ENCODE measurements at regions not wholly inside any gene's neighbourhood (a gene's known extent, or its start where the extent isn't known, plus 50 kb on each side); places are given as distances from the start of the nearest gene placed in this dataset.
"Not testable (repeated sequence)": the region's sequence is repeated elsewhere in the genome, so short reads cannot be mapped to it uniquely, and the experiment has no call there.

DNA sequence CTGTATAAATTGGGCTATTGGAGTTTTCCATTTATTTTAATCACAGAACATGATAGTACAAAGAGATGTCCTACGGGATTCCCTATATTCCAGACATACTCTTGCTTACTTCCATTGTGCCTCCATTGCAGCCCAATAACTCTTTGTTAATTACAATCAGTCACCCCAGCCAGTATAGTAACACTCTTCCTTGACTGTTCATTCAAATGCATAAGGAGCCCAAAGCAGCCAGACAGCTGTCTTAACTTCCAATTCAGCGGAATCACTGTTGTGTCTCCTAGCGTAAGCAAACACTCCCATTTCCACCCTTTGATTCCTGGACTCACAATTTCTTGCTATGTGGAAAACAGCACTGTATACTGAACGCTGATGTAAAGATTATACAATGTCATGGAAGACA lies 942.3 kb downstream of the TAF11L14 start:
- DNase-seq (ENCODE audit: low read depth), result no peak
- H3K4me3 ChIP-seq (ENCODE audit: low read length), result no peak overlapping the region
- TF ChIP-seq, protein P1, sequence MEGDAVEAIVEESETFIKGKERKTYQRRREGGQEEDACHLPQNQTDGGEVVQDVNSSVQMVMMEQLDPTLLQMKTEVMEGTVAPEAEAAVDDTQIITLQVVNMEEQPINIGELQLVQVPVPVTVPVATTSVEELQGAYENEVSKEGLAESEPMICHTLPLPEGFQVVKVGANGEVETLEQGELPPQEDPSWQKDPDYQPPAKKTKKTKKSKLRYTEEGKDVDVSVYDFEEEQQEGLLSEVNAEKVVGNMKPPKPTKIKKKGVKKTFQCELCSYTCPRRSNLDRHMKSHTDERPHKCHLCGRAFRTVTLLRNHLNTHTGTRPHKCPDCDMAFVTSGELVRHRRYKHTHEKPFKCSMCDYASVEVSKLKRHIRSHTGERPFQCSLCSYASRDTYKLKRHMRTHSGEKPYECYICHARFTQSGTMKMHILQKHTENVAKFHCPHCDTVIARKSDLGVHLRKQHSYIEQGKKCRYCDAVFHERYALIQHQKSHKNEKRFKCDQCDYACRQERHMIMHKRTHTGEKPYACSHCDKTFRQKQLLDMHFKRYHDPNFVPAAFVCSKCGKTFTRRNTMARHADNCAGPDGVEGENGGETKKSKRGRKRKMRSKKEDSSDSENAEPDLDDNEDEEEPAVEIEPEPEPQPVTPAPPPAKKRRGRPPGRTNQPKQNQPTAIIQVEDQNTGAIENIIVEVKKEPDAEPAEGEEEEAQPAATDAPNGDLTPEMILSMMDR (conservative IDR thresholded peaks at IDR 0.05; ENCODE audit: low read length), result no peak

DNA sequence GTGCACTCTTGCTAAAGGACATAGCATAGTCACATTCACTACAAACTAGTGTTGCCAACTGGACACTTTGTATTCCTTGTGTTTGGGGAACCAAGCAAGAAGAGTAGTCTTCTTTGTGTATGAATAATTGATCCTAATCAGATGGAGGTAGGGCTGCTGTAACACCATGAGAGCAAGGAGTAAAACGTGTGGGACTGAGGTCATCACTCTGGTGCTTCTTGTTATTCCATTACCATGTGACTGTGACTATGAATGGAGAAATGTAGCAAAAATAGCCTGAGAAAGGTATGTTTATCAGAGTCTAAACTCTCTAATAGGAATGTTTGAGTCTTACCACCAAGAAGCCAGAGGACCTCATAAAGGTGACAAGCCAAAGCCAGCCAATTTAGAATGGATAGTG lies 966.9 kb downstream of the TAF11L14 start:
- H3K4me3 ChIP-seq (ENCODE audit: low read length), result no peak overlapping the region
- TF ChIP-seq, protein P1 (conservative IDR thresholded peaks at IDR 0.05; ENCODE audit: low read length), result no peak
- no peak for DNase-seq (ENCODE audit: low read depth)

DNA sequence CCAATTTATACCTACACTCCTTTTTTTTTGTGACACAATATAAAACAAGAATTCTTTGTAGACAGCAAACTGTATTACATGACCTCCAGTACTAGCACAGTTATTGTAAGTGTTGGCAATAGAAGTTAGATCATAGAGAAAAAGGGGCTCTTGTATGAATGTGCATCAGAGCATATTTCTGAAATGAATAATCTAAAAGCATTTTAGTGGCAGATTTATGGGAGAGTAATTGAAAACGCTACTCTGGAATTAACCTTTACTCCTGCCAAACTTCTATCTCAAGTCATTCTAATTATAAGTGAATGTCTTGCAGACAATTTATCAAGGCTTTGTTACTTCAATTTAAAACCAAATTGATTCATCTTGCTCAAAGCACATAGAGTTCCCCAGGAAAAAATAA lies 968.1 kb downstream of the TAF11L14 start:
- H3K4me3 ChIP-seq (ENCODE audit: low read length), result no peak overlapping the region
- no peak for DNase-seq (ENCODE audit: low read depth)
- TF ChIP-seq, protein P1 (conservative IDR thresholded peaks at IDR 0.05; ENCODE audit: low read length), result no peak

DNA sequence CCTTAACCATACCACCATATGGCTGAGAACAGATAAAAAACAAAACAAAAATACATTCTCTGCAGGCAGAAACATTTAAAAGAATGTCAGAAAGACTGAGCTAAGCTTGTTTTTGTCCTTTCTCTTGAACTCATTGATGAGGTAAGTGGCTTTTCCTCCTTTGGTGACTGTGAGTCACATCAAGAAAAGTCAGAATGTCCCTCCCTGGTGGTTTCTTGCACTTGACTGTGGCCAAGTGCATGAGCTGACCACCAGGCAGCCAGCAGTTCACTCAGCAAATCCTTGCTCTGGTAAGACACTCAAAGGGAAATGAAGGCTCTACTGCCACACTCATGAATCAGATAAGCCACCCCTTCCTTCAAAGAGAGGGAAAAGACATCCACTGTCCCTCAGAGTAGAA lies 970.9 kb downstream of the TAF11L14 start:
- DNase-seq (ENCODE audit: low read depth), result no peak
- no peak overlapping the region for H3K4me3 ChIP-seq (ENCODE audit: low read length)

DNA sequence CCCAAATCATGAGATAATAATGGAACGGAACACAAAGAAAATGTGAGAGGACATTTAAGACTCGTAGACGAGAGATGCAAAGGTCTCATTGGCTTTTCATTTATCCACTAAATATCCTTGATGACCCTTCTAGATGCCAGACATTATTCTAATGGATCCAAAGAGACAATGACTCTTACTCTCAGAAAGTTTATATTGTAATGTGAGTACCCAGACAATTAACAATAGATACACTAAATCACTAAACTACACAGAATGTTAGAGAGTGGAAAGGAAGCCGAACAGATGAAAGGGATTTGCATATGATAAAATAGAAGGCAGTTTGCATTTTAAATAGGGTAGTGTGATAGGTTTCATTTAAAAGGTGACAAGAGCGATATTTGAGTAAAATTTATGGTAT lies 973.3 kb downstream of the TAF11L14 start:
- no peak overlapping the region for H3K4me3 ChIP-seq (ENCODE audit: low read length)
- TF ChIP-seq, protein P1 (conservative IDR thresholded peaks at IDR 0.05; ENCODE audit: low read length), result no peak
- DNase-seq (ENCODE audit: low read depth), result no peak

More for the DNA sequence above, 970.9 kb downstream of the TAF11L14 start:
- TF ChIP-seq, protein P1 (conservative IDR thresholded peaks at IDR 0.05; ENCODE audit: low read length), result no peak

DNA sequence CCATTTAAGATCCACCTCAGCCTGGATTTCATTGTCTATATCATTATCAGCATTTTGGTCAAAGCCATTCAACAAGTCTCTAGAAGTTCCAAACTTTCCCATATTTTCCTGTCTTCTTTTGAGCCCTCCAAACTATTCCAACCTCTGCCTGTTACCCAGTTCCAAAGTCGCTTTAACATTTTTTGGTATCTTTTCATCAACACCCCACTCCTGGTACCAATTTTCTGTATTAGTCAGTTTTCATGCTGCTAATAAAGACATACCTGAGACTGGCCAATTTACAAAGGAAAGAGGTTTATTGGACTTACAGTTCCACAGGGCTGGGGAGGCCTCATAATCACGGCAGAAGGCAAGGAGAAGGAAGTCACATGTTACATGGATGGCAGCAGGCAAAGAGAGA lies 982.9 kb downstream of the TAF11L14 start:
- not testable (repeated sequence) for DNase-seq (ENCODE audit: low read depth); H3K4me3 ChIP-seq (ENCODE audit: low read length)

DNA sequence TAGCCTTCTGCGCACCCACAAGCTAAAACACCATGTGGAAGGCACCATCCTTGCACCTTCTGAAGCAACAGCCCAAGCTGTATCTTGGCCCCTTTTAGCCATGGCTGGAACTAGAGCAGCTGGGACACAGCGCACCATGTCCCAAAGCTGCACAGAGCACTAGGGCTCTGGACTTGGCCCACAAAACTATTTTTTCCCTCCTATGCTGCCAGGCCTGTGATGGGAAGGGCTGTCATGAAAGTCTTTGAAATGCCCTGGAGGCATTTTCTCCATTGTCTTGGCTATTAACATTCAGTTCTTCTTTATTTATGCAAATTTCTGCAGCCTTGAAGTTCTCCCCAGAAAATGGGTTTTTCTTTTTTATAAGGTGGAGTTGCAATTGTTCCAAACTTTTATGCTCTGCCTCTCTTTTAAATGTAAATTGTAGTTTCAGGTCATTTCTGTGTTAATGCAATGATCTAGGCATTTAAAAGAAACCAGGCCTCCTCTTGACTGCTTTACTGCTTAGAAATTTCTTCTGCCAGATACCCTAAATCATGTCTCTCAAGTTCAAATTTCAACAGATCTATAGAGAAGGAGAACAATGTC lies 996.3 kb downstream of the TAF11L14 start:
- no peak for DNase-seq (ENCODE audit: low read depth)
- H3K4me3 ChIP-seq (ENCODE audit: low read length), result no peak overlapping the region
- TF ChIP-seq, protein P1 (conservative IDR thresholded peaks at IDR 0.05; ENCODE audit: low read length), result no peak

All from AG10803 (cell line).